Aorta (tissue), 5 donors: ENCODE measurements at regions not wholly inside any gene's neighbourhood (a gene's known extent, or its start where the extent isn't known, plus 50 kb on each side); places are given as distances from the start of the nearest gene placed in this dataset.
"Not testable (repeated sequence)": the region's sequence is repeated elsewhere in the genome, so short reads cannot be mapped to it uniquely, and the experiment has no call there.

Experiments used
- ATAC-seq: fragments of 200-7000 bp; cut with Tn5 transposase; one replicate; pipeline ENCODE4 v1.9.1; 2022; ENCODE audit warnings: moderate library complexity; ENCODE audit not compliant: low FRiP score
- DNase-seq, 2 donors: peaks; one replicate each; pipeline ENCODE4 v3.0.0-alpha.2; 2020
- H3K27ac ChIP-seq, 2 donors: one replicate each; pipeline ENCODE4 v1.5.1; 2013; ENCODE audit warnings: low read length in 2 of 2, mild to moderate bottlenecking in 2 of 2, moderate library complexity in 2 of 2, control low read depth in 1 of 2, inconsistent platforms in 1 of 2, low read depth in 1 of 2
- H3K27me3 ChIP-seq, 2 donors: one replicate each; pipeline ENCODE4 v1.6.1; 2013; ENCODE audit warnings: control low read depth in 1 of 2, low read length in 1 of 2, mild to moderate bottlenecking in 1 of 2, moderate library complexity in 1 of 2; ENCODE audit not compliant: insufficient read depth in 2 of 2, control insufficient read depth in 1 of 2
- H3K36me3 ChIP-seq, 2 donors: one replicate each; pipeline ENCODE4 v1.6.1; 2013; ENCODE audit warnings: control low read depth in 1 of 2, low read length in 1 of 2, mild to moderate bottlenecking in 1 of 2; ENCODE audit not compliant: insufficient read depth in 2 of 2, control insufficient read depth in 1 of 2
- H3K4me1 ChIP-seq, 2 donors: one replicate each; pipeline ENCODE4 v1.6.1; 2013; ENCODE audit warnings: low read length in 2 of 2, control low read depth in 1 of 2, mild to moderate bottlenecking in 1 of 2, moderate library complexity in 1 of 2; ENCODE audit not compliant: insufficient read depth in 2 of 2, control insufficient read depth in 1 of 2
- H3K4me3 ChIP-seq, 2 donors: one replicate each; pipeline ENCODE4 v1.5.1; 2013; ENCODE audit warnings: low read length in 2 of 2, control low read depth in 1 of 2, mild to moderate bottlenecking in 1 of 2
- H3K9me3 ChIP-seq: one replicate; pipeline ENCODE4 v1.6.1; 2013; ENCODE audit warnings: mild to moderate bottlenecking, low read length; ENCODE audit not compliant: control insufficient read depth
- WGBS, 2 donors: extraction: QIAGEN DNeasy Blood & Tissue Kit; methylation state at CpG; one replicate each; pipeline ENCODE4 v1.1.7; 2013; 5-methylcytosine and 5-hydroxymethylcytosine counted together
- intact Hi-C, 2 donors: fragments of 100-400 bp; cut with DNase I; formaldehyde crosslinking; loops; one replicate each; pipeline versions ENCODE4 v1.14.2 to v1.15.0; 2022
- donor health status: healthy with polysubstance abuse.
- donor health status: Bipolar disorder and iron deficiency.
- donor health status: DM: no; HTN: no; CAD: no.
- donor health status: DM: no; HTN: no; CAD: no.
- donor health status: DM: yes; HTN: yes; CAD: no.

DNA sequence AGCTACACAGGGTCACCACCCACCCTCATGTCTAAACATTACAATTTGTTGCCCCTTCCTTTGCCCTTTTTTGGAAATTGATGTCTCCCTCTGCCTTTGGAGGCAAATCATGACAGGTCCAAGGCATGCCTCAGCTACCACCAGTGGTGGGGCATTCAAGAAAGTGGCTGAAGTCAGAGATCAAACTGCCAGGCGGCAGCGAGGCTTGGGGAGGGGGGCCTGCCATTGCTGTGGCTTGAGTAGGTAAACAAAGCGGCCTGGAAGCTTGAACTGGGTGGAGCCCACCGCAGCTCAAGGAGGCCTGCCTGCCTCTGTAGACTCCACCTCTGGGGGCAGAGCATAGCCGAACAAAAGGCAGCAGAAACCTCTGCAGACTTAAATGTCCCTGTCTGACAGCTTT is 152.0 kb upstream of the ATP2B2 start:
- H3K27ac ChIP-seq, H3K9me3 ChIP-seq, H3K36me3 ChIP-seq, H3K27me3 ChIP-seq, DNase-seq, H3K4me1 ChIP-seq, ATAC-seq, intact Hi-C loops, H3K4me3 ChIP-seq: not testable (repeated sequence)
- WGBS, 2 donors = 29 to 48% methylated on average over 4 to 5 of the region's 5 CpGs

DNA sequence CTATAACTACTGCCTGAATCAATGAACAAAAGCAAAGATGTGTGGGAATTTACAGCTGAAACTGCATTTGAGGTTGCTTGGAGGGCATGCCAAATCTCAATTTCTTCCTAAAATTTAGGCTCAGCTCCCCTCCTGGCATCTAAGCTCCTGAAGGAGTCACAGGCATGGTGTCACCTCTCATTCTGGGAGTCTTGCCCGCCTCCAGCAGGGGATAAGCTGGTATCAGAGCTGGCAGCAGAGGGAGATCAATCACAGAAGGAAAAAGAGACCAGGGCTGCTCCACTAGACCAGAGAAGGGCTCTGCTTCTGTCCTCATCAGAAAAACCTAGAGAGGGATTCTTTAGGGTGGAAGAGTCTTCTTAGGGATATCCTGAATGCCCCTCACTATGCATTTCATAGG is 150.4 kb upstream of the SLC6A11 start:
- H3K4me3 ChIP-seq = no peak overlapping the region
- ATAC-seq (no peak), DNase-seq (no peak)
- H3K36me3 ChIP-seq = no peaks in the 10 kb centered on the region
- no peak overlapping the region for H3K27ac ChIP-seq
- WGBS, 2 donors = 71% methylated on average over 1 of the region's 1 CpG
- H3K27me3 ChIP-seq = peaks cover 0 to 2% of the 10 kb centered on the region in 2 donors
- no peaks in the 10 kb centered on the region for H3K9me3 ChIP-seq
- no peaks in the 10 kb centered on the region for H3K4me1 ChIP-seq
- intact Hi-C loops = no loop called here

DNA sequence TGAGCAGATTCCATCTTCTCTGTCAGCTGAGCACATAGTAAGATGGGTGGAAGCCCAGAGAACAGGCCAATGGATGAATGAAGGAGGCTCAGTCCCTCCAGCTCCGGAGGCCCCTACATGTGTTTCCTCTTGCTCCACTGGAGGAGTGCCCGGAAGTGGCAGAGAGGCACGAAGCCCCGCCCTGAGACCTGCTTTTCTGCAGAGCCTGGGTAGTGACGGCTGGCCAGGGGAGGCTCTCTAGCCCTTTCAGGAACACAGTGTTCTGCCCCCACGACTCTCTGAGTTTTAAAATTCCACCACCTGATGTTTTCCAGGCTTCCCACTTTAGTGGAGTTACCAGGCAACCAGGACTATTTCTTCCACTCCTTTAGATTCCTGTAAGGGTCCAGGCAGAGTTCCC is 149.4 kb upstream of the SLC6A11 start:
- Histone ChIP-seq H3K4me3 (no peak overlapping the region), H3K9me3 (no peaks in the 10 kb centered on the region), H3K27ac (no peak overlapping the region), H3K36me3 (no peaks in the 10 kb centered on the region), H3K4me1 (no peaks in the 10 kb centered on the region), H3K27me3 (peaks cover 0 to 2% of the 10 kb centered on the region in 2 donors)
- DNase-seq (no peak), ATAC-seq (no peak)
- WGBS, 2 donors = 16 to 26% methylated on average over 6 of the region's 6 CpGs
- intact Hi-C loops = no loop called here

GRCh38 chr3:10667269-10667668 is 148.8 kb upstream of the SLC6A11 start:
- DNase-seq (no peak), ATAC-seq (no peak)
- Histone ChIP-seq H3K27ac (no peak overlapping the region), H3K36me3 (no peaks in the 10 kb centered on the region), H3K9me3 (no peaks in the 10 kb centered on the region), H3K4me1 (no peaks in the 10 kb centered on the region), H3K4me3 (no peak overlapping the region), H3K27me3 (peaks cover 0 to 2% of the 10 kb centered on the region in 2 donors)
- intact Hi-C loops = no loop called here
- WGBS, 2 donors = 54 to 58% methylated on average over 8 of the region's 8 CpGs

DNA sequence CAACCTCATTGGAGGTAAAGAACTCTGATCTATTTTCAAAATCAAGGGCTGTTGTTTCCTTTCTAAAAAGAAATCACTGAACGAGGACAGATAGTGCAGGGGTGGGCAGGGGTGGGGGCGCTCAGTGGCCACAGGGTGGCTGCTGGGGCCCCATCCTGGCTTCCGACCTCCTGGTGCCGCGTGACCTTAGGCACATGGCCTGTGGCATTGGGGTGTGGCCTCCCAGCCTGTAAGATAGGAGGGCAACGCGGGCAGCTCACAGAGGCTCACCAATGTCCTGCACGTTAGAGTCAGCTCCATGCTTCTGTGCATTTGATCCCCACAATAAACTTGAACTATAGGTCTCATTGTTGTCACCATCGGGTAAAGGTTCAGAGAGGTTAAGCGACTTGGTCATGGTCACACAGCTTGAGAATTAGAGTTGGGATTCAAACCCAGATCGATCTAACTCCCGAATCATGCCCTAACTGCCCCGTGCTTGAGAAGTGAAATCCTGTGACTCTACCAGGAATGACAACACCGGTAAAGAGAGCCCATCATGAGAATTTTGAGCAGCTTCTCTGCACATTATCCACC is 148.0 kb upstream of the SLC6A11 start:
- no peak overlapping the region for H3K4me3 ChIP-seq
- H3K4me1 ChIP-seq = no peaks in the 10 kb centered on the region
- ATAC-seq = no peak
- no peak for DNase-seq
- H3K9me3 ChIP-seq = no peaks in the 10 kb centered on the region
- WGBS, 2 donors = 73% methylated on average over 14 of the region's 14 CpGs
- H3K36me3 ChIP-seq = no peaks in the 10 kb centered on the region
- no peak overlapping the region for H3K27ac ChIP-seq
- peaks cover 0 to 2% of the 10 kb centered on the region in 2 donors for H3K27me3 ChIP-seq
- intact Hi-C loops = no loop called here

DNA sequence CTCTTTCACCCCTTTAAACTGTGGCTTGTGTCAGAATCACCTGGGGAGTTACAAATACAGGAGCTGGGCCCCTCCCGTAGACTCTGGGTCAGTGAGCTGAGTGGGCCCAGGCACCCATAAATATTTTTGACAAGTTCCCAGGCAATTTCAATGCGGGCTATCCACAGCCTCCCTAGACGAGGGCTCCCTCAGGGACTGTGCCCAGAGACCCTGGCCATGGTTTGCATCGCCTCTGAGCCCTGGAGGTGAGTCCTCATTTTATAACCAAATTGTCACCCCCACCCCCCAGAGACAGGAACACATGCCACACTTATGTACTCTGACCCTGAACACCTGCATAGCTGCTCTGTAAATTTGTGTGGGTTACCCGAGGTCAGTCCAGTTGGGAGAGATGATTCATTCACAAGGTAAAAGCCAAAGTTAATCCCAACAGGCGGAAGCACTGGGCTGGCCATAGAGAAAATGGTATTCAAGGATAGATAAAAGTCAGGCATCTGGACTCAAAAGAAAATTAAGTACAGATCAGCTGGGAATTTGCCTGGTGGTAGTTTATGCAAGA is 146.5 kb upstream of the SLC6A11 start:
- Histone ChIP-seq H3K27ac (no peak overlapping the region), H3K36me3 (no peaks in the 10 kb centered on the region), H3K4me1 (no peaks in the 10 kb centered on the region), H3K27me3 (no peaks in the 10 kb centered on the region), H3K4me3 (no peak overlapping the region), H3K9me3 (no peaks in the 10 kb centered on the region)
- WGBS, 2 donors = 53 to 60% methylated on average over 6 of the region's 6 CpGs
- intact Hi-C loops = no loop called here
- DNase-seq (no peak), ATAC-seq (no peak)

DNA sequence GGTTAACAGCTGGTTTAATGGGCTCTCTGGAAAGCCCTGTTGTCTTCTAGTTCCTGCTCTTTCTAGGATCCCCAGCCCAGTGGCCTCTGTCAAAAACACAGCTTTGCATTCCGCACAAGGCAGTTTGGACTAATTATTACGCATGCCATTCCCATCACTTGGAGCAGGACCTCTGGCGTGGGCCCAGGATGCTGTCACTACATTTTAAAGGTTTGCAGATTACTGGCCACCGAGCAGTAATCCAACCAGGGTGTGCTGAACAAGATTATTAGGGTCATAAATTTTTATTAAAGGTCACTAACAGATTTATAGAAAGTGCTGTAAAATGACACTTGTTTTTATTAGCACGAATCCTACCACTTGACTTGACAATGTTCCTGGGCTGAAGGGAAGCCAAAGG is 143.6 kb upstream of the SLC6A11 start:
- no peaks in the 10 kb centered on the region for H3K36me3 ChIP-seq
- H3K27ac ChIP-seq = no peak overlapping the region
- 9 to 13% methylated on average over 5 of the region's 5 CpGs for WGBS, 2 donors
- DNase-seq = no peak
- H3K9me3 ChIP-seq = peaks cover 2% of the 10 kb centered on the region
- intact Hi-C loops = no loop called here
- no peak for ATAC-seq
- H3K27me3 ChIP-seq = peaks cover 0 to 2% of the 10 kb centered on the region in 2 donors
- H3K4me1 ChIP-seq = no peaks in the 10 kb centered on the region
- H3K4me3 ChIP-seq = no peak overlapping the region

DNA sequence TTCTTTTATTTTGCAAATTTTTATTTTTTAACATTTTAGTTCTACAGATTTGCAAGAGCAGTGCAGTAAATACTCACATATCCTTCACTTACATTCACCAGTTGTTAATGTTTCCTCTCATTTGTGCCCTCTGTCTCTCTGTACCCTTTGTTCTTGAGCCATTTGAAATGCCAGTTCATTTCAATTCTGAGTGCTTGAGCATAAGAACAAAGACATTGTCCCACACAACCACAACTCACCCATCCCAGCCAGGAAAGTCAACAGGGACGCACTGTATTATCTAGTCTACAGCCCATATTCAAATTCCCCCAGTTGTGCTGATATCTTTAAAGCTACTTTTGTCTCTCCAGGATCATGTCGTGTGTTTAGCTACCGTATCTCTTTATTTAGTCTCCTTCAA is 141.4 kb upstream of the SLC6A11 start:
- WGBS, 2 donors = 68 to 71% methylated on average over 3 of the region's 3 CpGs
- Histone ChIP-seq H3K9me3 (peaks cover 2% of the 10 kb centered on the region), H3K4me3 (no peak overlapping the region), H3K4me1 (no peaks in the 10 kb centered on the region), H3K27me3 (peaks cover 0 to 2% of the 10 kb centered on the region in 2 donors), H3K27ac (no peak overlapping the region), H3K36me3 (no peaks in the 10 kb centered on the region)
- intact Hi-C loops = no loop called here
- ATAC-seq (no peak), DNase-seq (no peak)

- Histone ChIP-seq H3K36me3 (no peaks in the 10 kb centered on the region), H3K9me3 (peaks cover 2% of the 10 kb centered on the region), H3K27ac (no peak overlapping the region), H3K27me3 (peaks cover 0 to 2% of the 10 kb centered on the region in 2 donors), H3K4me3 (no peak overlapping the region), H3K4me1 (no peaks in the 10 kb centered on the region)
- no peak for DNase-seq
- intact Hi-C loops = no loop called here
- 81 to 82% methylated on average over 1 of the region's 1 CpG for WGBS, 2 donors
- ATAC-seq = no peak
These were observed 139.1 kb upstream of the SLC6A11 start for GRCh38 chr3:10676905-10677304.
